ENCODE measurements at regions not wholly inside any gene's neighbourhood (a gene's known extent, or its start where the extent isn't known, plus 50 kb on each side); places are given as distances from the start of the nearest gene placed in this dataset.
"Not testable (repeated sequence)": the region's sequence is repeated elsewhere in the genome, so short reads cannot be mapped to it uniquely, and the experiment has no call there.

DNA sequence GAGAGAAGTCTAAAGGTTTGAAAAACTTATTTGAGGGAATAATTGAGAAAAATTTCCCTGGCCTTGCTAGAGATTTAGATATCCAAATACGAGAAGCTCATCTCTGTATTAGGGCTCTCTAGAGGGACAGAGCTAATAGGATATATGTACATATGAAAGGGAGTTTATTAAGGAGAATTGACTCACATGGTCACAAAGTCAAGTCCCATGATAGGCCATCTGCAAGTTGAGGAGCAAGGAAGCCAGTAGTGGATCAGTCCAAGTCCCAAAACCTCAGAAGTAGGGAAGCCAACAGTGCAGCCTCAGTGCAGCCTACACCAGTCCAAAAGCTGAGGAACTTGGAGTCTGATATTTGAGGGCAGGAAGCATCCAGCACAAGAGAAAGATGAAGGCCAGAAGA, 126.7 kb downstream of the PJA2 start:
- Mint-ChIP-seq H3K9me3 (peaks cover 29% of the 10 kb centered on the region), H3K36me3 (ENCODE audit: low read depth) (peaks cover 32% of the 10 kb centered on the region)
- CTCF ChIA-PET; H3K27ac Mint-ChIP-seq; H3K27me3 Mint-ChIP-seq (ENCODE audit: low read depth); DNase-seq; intact Hi-C loops (cut with micrococcal nuclease); H3K4me3 Mint-ChIP-seq; H3K4me1 Mint-ChIP-seq (ENCODE audit: low read depth): not testable (repeated sequence)

DNA sequence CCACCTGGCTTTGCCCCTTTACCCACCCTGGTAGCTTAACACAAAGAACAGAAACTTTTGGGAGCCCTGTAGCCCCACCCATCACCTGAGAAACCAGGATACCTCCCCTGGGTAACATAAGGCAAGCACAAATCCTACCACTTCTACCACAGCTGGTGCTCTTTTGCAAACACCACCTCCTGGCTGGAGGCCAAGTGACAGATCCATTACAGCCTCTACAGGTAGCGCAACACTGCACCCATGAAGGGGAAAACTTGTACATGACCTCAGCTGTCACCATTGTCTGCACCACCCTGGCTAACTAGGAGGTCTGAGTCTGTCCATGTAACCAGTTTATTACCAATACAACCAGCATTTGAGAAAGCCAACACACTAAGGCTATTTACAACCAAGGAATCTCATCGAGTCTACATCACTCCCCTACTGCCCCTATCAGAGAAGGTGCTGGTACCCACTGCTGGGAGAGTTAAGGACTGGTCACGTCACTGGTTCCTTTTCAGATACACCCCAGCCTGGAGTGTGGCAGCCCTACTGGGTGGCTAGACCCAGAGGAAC, 128.6 kb downstream of the PJA2 start:
- no peaks in the 10 kb centered on the region for H3K4me1 Mint-ChIP-seq (ENCODE audit: low read depth)
- no peaks in the 10 kb centered on the region for H3K27me3 Mint-ChIP-seq (ENCODE audit: low read depth)
- peaks cover 18% of the 10 kb centered on the region for H3K9me3 Mint-ChIP-seq
- CTCF ChIA-PET = interaction anchor here (0.9 kb wide), 1 partner anchor 198 kb away, joined by 3 read pairs; no protein-coding TSS in a partner anchor
- no peak for DNase-seq
- H3K36me3 Mint-ChIP-seq (ENCODE audit: low read depth) = peaks cover 23% of the 10 kb centered on the region
- intact Hi-C loops (cut with micrococcal nuclease) = no loop called here
- no peak overlapping the region for H3K4me3 Mint-ChIP-seq
- no peak overlapping the region for H3K27ac Mint-ChIP-seq

DNA sequence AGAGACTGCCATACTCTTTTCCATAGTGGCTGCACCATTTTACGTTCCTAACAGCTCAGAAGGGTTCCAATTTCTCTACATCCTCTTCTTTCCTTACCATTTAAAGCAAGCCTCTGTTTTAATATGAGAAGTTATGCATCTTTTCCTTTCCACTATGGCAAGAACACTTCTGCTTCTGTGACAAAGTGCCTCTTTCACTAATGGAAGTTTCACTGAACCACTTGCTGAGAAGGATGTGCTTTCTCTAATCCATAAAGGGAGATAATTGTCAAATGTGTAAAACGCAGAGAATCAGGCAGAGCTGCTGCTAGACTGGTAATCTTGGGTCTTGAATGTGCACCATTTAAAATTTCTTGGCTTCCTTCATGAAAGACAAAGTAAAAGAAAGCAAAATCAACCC, 131.6 kb downstream of the PJA2 start:
- DNase-seq = no peak
- H3K27ac Mint-ChIP-seq = no peak overlapping the region
- intact Hi-C loops (cut with micrococcal nuclease) = no loop called here
- peaks cover 3% of the 10 kb centered on the region for H3K36me3 Mint-ChIP-seq (ENCODE audit: low read depth)
- H3K4me3 Mint-ChIP-seq = no peak overlapping the region
- H3K4me1 Mint-ChIP-seq (ENCODE audit: low read depth) = no peaks in the 10 kb centered on the region
- no peaks in the 10 kb centered on the region for H3K27me3 Mint-ChIP-seq (ENCODE audit: low read depth)
- no peaks in the 10 kb centered on the region for H3K9me3 Mint-ChIP-seq
- CTCF ChIA-PET = no interaction called here

DNA sequence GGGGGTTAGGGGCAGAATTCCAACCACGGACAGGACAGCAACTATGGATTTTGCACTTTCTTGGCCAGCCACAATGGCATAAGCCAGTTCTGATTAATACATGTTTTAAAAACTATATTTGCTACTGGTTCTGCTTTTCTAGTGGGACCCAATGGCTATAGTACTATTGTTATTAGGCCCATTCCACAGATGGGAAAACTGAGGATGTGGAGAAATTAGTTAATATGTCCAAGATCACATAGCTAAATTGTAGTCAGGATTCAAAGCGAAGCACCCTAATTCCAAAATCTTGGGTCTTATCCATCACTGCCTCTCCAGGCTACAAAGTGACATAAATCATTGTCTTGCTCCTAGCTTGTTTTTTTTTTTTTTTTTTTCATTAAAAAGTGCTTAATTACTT, 133.9 kb downstream of the PJA2 start:
- intact Hi-C loops (cut with micrococcal nuclease) = no loop called here
- H3K4me3 Mint-ChIP-seq = no peak overlapping the region
- CTCF ChIA-PET = interaction anchor here (0.6 kb wide), 1 partner anchor 24 kb away, joined by 3 read pairs; no protein-coding TSS in a partner anchor
- H3K9me3 Mint-ChIP-seq = peaks cover 12% of the 10 kb centered on the region
- no peaks in the 10 kb centered on the region for H3K27me3 Mint-ChIP-seq (ENCODE audit: low read depth)
- DNase-seq = no peak
- no peaks in the 10 kb centered on the region for H3K4me1 Mint-ChIP-seq (ENCODE audit: low read depth)
- peaks cover 3% of the 10 kb centered on the region for H3K36me3 Mint-ChIP-seq (ENCODE audit: low read depth)
- H3K27ac Mint-ChIP-seq = no peak overlapping the region

DNA sequence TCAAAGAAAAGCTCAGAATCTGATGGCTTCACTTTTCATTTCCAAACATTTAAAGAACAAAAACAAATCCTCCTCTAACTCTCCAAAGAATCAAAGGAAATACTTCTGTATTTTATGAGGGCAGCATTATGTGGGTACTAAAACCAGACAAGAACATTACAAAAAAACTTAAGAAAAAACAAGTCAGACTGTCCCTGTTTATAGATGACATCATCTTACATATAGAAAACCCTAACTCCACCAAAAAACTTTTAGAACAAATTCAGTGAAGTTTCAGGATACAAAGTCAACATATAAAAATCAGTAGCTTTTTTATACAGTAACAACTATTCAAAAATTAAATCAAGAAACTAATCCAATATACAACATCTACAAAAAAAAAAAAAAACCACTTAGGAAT, 136.2 kb downstream of the PJA2 start:
- Mint-ChIP-seq H3K36me3 (ENCODE audit: low read depth) (peaks cover 5% of the 10 kb centered on the region), H3K27me3 (ENCODE audit: low read depth) (no peaks in the 10 kb centered on the region), H3K4me3 (no peak overlapping the region), H3K4me1 (ENCODE audit: low read depth) (no peaks in the 10 kb centered on the region), H3K9me3 (peaks cover 23% of the 10 kb centered on the region), H3K27ac (no peak overlapping the region)
- CTCF ChIA-PET = no interaction called here
- intact Hi-C loops (cut with micrococcal nuclease) = no loop called here
- DNase-seq = no peak

DNA sequence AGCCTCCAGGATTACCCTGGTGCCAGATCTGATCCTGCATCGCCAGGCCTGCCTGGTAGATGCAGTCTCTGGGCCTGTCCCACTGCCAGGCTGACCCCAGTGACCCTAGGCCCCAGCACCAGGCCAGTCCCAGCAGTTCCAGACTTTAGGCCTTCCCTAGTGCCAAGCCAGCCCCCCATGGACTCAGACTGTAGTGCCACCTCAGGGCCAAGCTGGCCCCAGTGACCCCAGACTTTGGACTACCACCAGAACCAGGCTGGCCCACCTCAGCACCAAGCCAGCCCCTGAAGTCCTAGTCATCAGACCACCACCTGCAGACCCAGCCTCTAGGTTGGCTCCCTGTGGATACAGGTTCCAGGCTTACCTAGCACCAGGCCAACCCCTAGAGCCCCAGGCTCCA, 142.5 kb downstream of the PJA2 start:
- H3K4me3 Mint-ChIP-seq = no peak overlapping the region
- H3K36me3 Mint-ChIP-seq (ENCODE audit: low read depth) = peaks cover 3% of the 10 kb centered on the region
- H3K27me3 Mint-ChIP-seq (ENCODE audit: low read depth) = no peaks in the 10 kb centered on the region
- intact Hi-C loops (cut with micrococcal nuclease) = no loop called here
- H3K27ac Mint-ChIP-seq = no peak overlapping the region
- peaks cover 21% of the 10 kb centered on the region for H3K9me3 Mint-ChIP-seq
- CTCF ChIA-PET = no interaction called here
- DNase-seq = no peak
- H3K4me1 Mint-ChIP-seq (ENCODE audit: low read depth) = no peaks in the 10 kb centered on the region

DNA sequence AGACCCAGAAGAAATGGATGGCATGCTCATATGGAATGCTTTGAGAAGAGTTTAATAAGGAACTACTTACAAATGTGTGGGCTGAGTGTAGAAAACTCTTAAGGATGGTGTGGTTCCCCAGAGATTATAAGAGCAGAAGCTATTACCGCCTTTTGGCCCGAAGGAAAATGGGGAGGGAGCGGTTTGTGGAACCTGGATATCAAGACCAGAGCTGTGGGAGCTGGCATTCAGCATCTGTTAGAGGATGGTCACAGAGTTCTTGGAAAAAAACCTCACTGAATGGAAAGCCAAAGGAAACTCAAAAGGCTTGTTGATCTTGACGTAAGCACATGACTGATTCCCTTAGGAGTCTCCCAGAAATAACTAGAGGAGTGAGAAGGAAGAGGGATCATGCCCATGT, 151.0 kb downstream of the PJA2 start:
- no peak overlapping the region for H3K27ac Mint-ChIP-seq
- no peaks in the 10 kb centered on the region for H3K4me1 Mint-ChIP-seq (ENCODE audit: low read depth)
- DNase-seq = no peak
- CTCF ChIA-PET = no interaction called here
- no peaks in the 10 kb centered on the region for H3K9me3 Mint-ChIP-seq
- no peak overlapping the region for H3K4me3 Mint-ChIP-seq
- peaks cover 2% of the 10 kb centered on the region for H3K36me3 Mint-ChIP-seq (ENCODE audit: low read depth)
- H3K27me3 Mint-ChIP-seq (ENCODE audit: low read depth) = no peaks in the 10 kb centered on the region
- intact Hi-C loops (cut with micrococcal nuclease) = no loop called here

DNA sequence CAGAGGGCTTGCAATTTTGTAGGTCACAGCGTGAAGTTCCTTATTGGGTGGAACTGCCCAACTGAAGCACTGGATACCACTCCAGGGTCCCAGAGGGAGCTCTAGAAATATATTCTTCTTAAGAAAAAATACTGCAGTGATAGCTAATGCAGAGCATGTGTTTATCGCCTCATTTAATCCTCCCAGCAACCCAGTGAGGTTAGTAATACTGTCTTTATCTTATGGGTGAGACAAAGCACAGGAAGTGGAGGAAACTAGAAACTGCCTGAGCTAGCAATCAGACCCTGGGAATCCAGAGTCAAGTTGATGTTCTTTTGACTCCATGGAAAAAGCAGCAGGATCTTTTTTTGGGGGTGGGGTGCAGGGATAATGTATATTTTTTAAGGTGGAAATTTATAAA, 153.3 kb downstream of the PJA2 start:
- no peak for DNase-seq
- Mint-ChIP-seq H3K9me3 (no peaks in the 10 kb centered on the region), H3K27ac (no peak overlapping the region), H3K4me3 (no peak overlapping the region), H3K4me1 (ENCODE audit: low read depth) (no peaks in the 10 kb centered on the region), H3K36me3 (ENCODE audit: low read depth) (peaks cover 2% of the 10 kb centered on the region), H3K27me3 (ENCODE audit: low read depth) (no peaks in the 10 kb centered on the region)
- CTCF ChIA-PET = no interaction called here
- intact Hi-C loops (cut with micrococcal nuclease) = no loop called here

DNA sequence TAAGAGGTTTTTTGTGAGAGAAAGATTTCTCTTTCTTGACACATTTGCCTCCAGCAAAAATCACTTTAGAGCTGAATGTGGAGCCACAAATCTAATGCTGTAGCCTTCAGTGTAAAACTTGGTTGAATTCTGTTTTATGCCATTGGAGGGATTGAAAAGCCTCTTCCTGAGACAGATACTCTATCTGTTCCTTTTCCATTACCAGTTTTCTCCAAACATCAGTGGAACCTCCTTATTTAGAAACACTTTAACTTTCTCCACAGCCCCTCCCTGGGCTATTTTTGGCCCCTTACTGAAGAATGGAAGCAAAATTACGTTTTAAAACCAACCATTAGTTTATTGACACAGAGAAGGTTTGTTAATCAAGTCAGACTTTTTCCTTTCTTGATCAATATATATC, 155.3 kb downstream of the PJA2 start:
- DNase-seq = no peak
- no peaks in the 10 kb centered on the region for H3K27me3 Mint-ChIP-seq (ENCODE audit: low read depth)
- H3K27ac Mint-ChIP-seq = no peak overlapping the region
- intact Hi-C loops (cut with micrococcal nuclease) = no loop called here
- H3K4me1 Mint-ChIP-seq (ENCODE audit: low read depth) = no peaks in the 10 kb centered on the region
- peaks cover 2% of the 10 kb centered on the region for H3K36me3 Mint-ChIP-seq (ENCODE audit: low read depth)
- H3K4me3 Mint-ChIP-seq = no peak overlapping the region
- CTCF ChIA-PET = no interaction called here
- H3K9me3 Mint-ChIP-seq = no peaks in the 10 kb centered on the region

DNA sequence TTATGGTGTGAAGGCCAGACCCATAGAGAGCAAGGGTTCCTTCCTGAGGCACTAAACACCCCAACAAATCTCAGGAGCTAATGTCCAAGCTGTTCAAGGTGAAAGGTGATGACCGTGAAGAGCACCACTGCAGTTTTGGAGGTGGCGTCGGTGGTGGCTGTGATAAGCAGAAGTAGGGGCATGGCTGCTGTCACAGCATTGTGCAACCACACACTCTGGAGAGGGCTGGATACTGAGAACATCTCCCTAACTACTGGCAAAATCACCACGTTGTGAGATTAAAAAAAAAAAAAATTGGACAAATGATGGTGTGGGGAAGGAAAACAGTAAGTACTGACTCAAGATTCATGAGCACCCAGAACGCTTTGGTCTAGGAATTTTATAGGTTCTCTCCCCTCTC, 156.5 kb downstream of the PJA2 start:
- Mint-ChIP-seq H3K4me1 (ENCODE audit: low read depth) (no peaks in the 10 kb centered on the region), H3K36me3 (ENCODE audit: low read depth) (peaks cover 2% of the 10 kb centered on the region), H3K27me3 (ENCODE audit: low read depth) (no peaks in the 10 kb centered on the region), H3K4me3 (no peak overlapping the region), H3K9me3 (no peaks in the 10 kb centered on the region), H3K27ac (no peak overlapping the region)
- intact Hi-C loops (cut with micrococcal nuclease) = no loop called here
- CTCF ChIA-PET = no interaction called here
- DNase-seq = no peak

DNA sequence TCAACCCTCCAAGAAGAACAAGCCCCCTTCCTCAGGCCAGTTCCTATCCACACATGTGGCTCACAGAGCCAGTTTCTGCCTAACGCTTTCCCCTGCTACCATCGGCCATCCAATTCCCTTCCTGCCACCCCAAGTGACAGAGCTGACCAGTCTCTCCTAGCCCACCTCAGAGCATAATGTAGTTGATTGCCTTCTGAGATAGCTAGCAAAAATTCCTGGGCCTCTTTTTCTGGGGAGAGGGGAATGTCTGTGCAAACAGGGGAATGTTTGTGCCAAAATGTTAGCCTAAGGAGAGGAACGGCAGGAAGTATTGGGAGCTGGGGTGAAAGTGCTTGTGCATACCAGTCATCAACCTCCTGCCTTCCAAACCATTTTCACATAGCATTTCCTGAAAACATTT, 157.0 kb downstream of the PJA2 start:
- Mint-ChIP-seq H3K9me3 (no peaks in the 10 kb centered on the region), H3K27me3 (ENCODE audit: low read depth) (no peaks in the 10 kb centered on the region)
- CTCF ChIA-PET = no interaction called here

DNA sequence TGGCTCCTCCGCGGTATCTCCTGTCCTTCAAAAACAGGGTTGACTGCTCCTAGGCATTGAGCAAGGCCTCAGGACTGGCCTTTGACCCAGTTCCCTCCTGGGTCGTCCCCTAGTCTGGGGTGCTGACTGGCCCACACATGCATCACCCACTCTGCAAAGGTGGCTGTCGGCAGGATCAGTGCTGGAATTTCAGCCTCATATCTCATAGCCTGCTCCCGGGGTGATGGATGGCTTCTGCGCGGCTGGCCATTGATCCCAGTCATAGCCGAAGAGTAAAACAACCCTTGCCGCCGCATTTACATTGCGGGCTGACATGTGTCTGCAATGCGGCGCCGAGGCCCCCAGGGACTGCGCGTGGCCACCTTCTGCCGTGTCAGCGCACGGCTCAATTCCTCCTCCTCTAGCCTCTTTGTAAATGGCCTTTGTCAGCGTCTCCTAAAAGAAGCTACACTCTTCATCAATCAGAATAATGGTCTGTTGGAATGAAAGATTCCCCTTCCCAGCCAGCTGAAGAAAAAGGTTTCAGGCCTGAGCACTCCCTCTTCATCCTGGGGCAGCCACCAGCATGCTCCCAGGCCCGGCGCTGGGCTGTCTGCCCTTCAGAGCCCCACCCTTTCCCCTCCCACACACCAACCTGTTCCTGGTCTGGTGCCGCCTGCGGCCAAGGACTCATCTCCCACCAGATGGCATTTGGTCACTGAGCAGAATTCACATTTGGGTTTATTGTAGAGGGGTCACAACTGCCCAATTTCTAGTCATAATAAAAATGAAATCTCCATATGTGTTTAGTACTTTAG, 159.0 kb downstream of the PJA2 start:
- CTCF ChIA-PET = no interaction called here

More for the DNA sequence above, 157.0 kb downstream of the PJA2 start:
- Mint-ChIP-seq H3K4me3 (no peak overlapping the region), H3K4me1 (ENCODE audit: low read depth) (no peaks in the 10 kb centered on the region), H3K27ac (no peak overlapping the region), H3K36me3 (ENCODE audit: low read depth) (peaks cover under 1% of the 10 kb centered on the region)
- no peak for DNase-seq
- intact Hi-C loops (cut with micrococcal nuclease) = no loop called here

DNA sequence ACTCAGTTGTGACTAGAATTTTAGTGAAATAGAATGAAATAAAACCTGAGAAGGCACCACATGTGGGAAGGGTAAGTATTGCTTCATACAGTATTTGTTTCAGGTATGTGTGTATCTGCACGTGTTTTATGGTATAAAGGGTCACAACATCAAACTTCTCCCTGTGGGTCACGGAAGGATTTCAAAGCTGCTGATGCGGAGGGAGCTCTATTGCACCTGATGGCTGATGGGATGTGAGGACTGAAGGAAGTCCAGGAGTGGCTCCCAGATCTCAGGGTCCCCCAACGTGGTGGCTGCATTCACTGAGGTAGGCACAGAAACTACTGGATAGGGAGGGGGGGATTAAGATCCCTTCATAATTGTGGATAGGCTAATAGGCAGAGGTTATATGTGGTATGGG, 159.7 kb downstream of the PJA2 start:
- no peak for DNase-seq
- H3K4me3 Mint-ChIP-seq = no peak overlapping the region
- H3K4me1 Mint-ChIP-seq (ENCODE audit: low read depth) = no peaks in the 10 kb centered on the region
- CTCF ChIA-PET = no interaction called here
- H3K27ac Mint-ChIP-seq = no peak overlapping the region
- intact Hi-C loops (cut with micrococcal nuclease) = no loop called here
- H3K36me3 Mint-ChIP-seq (ENCODE audit: low read depth) = peaks cover 7% of the 10 kb centered on the region
- H3K27me3 Mint-ChIP-seq (ENCODE audit: low read depth) = peaks cover 3% of the 10 kb centered on the region
- peaks cover 17% of the 10 kb centered on the region for H3K9me3 Mint-ChIP-seq

More for the DNA sequence above, 159.0 kb downstream of the PJA2 start:
- Mint-ChIP-seq H3K27me3 (ENCODE audit: low read depth) (peaks cover 3% of the 10 kb centered on the region), H3K4me3 (no peak overlapping the region), H3K36me3 (ENCODE audit: low read depth) (peaks cover 7% of the 10 kb centered on the region), H3K4me1 (ENCODE audit: low read depth) (no peaks in the 10 kb centered on the region), H3K9me3 (peaks cover 15% of the 10 kb centered on the region), H3K27ac (no peak overlapping the region)
- no peak for DNase-seq
- intact Hi-C loops (cut with micrococcal nuclease) = no loop called here
